IMR-90 (cell line): ENCODE measurements at regions not wholly inside any gene's neighbourhood (a gene's known extent, or its start where the extent isn't known, plus 50 kb on each side); places are given as distances from the start of the nearest gene placed in this dataset.

Experiments
- BHLHE40 ChIP-seq: fragments of 150-350 bp; IDR thresholded peaks from 2 replicates; pipeline ENCODE4 v1.6.1; 2016; ENCODE audit warnings: mild to moderate bottlenecking, low read depth, low read length
- FOS ChIP-seq: fragments of 150-350 bp; IDR thresholded peaks from 2 replicates; pipeline ENCODE4 v1.6.1; 2016; ENCODE audit warnings: low read depth, low read length
- MAFK ChIP-seq: IDR thresholded peaks from 2 replicates; pipeline ENCODE4 v1.6.1; 2012; ENCODE audit warnings: low read depth, low read length, improper control_type of control experiment
- POLR2A ChIP-seq: IDR thresholded peaks from 2 replicates; pipeline ENCODE4 v1.6.1; 2012; ENCODE audit warnings: mild to moderate bottlenecking, low read depth, low read length
- RAD21 ChIP-seq: IDR thresholded peaks from 2 replicates; pipeline ENCODE4 v1.6.1; 2012; ENCODE audit warnings: low read length, improper control_type of control experiment
- TF ChIP-seq, protein P1 (sequence below): conservative IDR thresholded peaks from 2 replicates; pipeline ENCODE4 v1.5.1; 2012; ENCODE audit warnings: mild to moderate bottlenecking, low read depth, low read length, improper control_type of control experiment

DNA sequence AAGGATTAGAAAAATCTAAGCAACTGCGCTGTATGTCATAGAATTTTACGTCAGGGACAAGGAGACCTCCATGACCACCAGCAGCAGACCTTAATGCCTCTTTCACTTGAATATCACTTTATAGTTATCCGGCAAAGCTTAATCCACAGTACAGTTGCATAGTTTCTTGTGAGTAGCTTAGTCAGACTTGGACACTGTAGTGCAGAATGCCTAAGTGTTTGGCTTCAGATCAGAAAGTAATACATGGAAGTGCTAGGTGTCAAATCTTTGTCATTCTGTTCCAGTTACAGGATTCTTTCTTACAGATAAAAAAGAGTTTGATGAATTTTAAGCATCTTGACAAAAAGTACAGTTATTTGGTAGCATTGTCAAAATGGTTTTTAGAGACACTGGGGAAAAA, 239.9 kb upstream of the PAPPA start:
- TF ChIP-seq, protein P1, sequence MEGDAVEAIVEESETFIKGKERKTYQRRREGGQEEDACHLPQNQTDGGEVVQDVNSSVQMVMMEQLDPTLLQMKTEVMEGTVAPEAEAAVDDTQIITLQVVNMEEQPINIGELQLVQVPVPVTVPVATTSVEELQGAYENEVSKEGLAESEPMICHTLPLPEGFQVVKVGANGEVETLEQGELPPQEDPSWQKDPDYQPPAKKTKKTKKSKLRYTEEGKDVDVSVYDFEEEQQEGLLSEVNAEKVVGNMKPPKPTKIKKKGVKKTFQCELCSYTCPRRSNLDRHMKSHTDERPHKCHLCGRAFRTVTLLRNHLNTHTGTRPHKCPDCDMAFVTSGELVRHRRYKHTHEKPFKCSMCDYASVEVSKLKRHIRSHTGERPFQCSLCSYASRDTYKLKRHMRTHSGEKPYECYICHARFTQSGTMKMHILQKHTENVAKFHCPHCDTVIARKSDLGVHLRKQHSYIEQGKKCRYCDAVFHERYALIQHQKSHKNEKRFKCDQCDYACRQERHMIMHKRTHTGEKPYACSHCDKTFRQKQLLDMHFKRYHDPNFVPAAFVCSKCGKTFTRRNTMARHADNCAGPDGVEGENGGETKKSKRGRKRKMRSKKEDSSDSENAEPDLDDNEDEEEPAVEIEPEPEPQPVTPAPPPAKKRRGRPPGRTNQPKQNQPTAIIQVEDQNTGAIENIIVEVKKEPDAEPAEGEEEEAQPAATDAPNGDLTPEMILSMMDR, result no peak
- TF ChIP-seq POLR2A (no peak), FOS (no peak), MAFK (no peak), BHLHE40 (no peak), RAD21 (no peak)
